Stomach (tissue), 4 donors: ENCODE measurements at regions not wholly inside any gene's neighbourhood (a gene's known extent, or its start where the extent isn't known, plus 50 kb on each side); places are given as distances from the start of the nearest gene placed in this dataset.

Source experiments
- EP300 ChIP-seq: sonication (generic); formaldehyde crosslinking; IDR thresholded peaks from one replicate; pipeline ENCODE4 v1.6.1; 2017; ENCODE audit warnings: antibody characterized with exemption
- POLR2A ChIP-seq, 4 donors: fragments of 450-650 bp; IDR thresholded peaks; one replicate each; pipeline ENCODE4 v1.6.1; 2016; ENCODE audit warnings: antibody characterized with exemption in 4 of 4, control low read depth in 2 of 4, mild to moderate bottlenecking in 1 of 4, moderate library complexity in 1 of 4
- POLR2AphosphoS5 ChIP-seq, 3 donors: sonication (generic); formaldehyde crosslinking; IDR thresholded peaks; one replicate each; pipeline ENCODE4 v1.6.1; 2016; ENCODE audit warnings: antibody characterized with exemption in 3 of 3
- TF ChIP-seq, protein P1 (sequence below), 7 experiments: fragments of 450-650 bp in 4 of 7; fragments of 200-600 bp in 3 of 7; sonication (generic) in 3 of 7; IDR thresholded peaks; one replicate each; pipeline ENCODE4 v1.5.1; 2016 to 2019; ENCODE audit warnings: antibody characterized with exemption in 7 of 7, control low read depth in 2 of 7, mild to moderate bottlenecking in 1 of 7

DNA sequence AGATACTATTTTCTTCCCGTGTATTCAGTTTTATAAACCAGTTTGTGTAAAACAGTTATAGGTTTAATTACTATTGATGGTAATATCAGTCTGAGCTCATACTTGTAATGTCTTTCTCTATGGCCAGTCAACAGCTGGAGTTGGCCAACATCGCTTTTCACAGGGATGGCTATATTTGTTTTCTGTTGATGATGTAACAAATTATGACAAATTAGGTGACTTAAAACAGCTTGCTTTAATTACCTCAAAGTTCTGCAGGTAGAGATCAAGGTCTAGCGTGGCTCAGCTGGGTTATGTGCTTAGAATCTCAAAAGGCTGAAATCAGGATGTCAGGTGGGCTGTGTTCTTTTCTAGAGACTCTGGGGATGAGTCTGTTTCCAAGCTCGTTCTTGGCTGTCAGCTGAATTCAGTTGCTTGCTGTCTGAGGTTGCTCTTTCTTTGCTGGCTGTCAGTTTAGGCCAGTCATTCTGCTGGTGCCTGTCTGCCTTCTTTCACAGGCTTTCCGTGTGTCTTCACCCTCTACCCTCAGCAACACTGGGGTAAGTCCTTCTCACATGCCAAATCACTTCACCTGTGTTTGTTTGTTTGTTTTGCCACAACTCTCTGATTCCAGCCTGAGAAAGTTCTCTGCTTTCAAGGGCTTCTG is 370.2 kb upstream of the E2F7 start:
- TF ChIP-seq, protein P1, sequence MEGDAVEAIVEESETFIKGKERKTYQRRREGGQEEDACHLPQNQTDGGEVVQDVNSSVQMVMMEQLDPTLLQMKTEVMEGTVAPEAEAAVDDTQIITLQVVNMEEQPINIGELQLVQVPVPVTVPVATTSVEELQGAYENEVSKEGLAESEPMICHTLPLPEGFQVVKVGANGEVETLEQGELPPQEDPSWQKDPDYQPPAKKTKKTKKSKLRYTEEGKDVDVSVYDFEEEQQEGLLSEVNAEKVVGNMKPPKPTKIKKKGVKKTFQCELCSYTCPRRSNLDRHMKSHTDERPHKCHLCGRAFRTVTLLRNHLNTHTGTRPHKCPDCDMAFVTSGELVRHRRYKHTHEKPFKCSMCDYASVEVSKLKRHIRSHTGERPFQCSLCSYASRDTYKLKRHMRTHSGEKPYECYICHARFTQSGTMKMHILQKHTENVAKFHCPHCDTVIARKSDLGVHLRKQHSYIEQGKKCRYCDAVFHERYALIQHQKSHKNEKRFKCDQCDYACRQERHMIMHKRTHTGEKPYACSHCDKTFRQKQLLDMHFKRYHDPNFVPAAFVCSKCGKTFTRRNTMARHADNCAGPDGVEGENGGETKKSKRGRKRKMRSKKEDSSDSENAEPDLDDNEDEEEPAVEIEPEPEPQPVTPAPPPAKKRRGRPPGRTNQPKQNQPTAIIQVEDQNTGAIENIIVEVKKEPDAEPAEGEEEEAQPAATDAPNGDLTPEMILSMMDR (IDR thresholded peaks at IDR 0.05), result no peak
- TF ChIP-seq POLR2A (IDR thresholded peaks at IDR 0.05) (no peak), POLR2AphosphoS5 (IDR thresholded peaks at IDR 0.05) (no peak), EP300 (no peak)
